Suprapubic skin (tissue), 3 donors: ENCODE measurements at regions not wholly inside any gene's neighbourhood (a gene's known extent, or its start where the extent isn't known, plus 50 kb on each side); places are given as distances from the start of the nearest gene placed in this dataset.

Source experiments
- CTCF ChIP-seq, 2 donors: fragments of 200-600 bp in 1 of 2; fragments of 450-650 bp in 1 of 2; sonication (generic) in 1 of 2; IDR thresholded peaks; one replicate each; pipeline ENCODE4 v1.5.1; 2016 to 2019; ENCODE audit warnings: antibody characterized with exemption in 2 of 2, mild to moderate bottlenecking in 1 of 2, moderate library complexity in 1 of 2
- POLR2A ChIP-seq, 2 donors: fragments of 450-650 bp; IDR thresholded peaks; one replicate each; pipeline ENCODE4 v1.6.1; 2017; ENCODE audit warnings: antibody characterized with exemption in 2 of 2, mild to moderate bottlenecking in 2 of 2, moderate library complexity in 2 of 2

- TF ChIP-seq CTCF (IDR thresholded peaks at IDR 0.05) (no peak), POLR2A (IDR thresholded peaks at IDR 0.05) (no peak)
These were observed 73.9 kb upstream of the ATF7IP2 start for GRCh38 chr16:10312008-10312407.
